Eye (tissue), 1 donor: ENCODE measurements at regions not wholly inside any gene's neighbourhood (a gene's known extent, or its start where the extent isn't known, plus 50 kb on each side); places are given as distances from the start of the nearest gene placed in this dataset.
"Not testable (repeated sequence)": the region's sequence is repeated elsewhere in the genome, so short reads cannot be mapped to it uniquely, and the experiment has no call there.

ENCODE experiments used
- DNase-seq: peaks from one replicate; pipeline ENCODE4 v3.0.0-alpha.2; 2015

- no peak for DNase-seq
These were observed 718.7 kb upstream of the SGO1 start for GRCh38 chr3:20904671-20905070.

GRCh38 chr3:20898962-20899361, 713.0 kb upstream of the SGO1 start:
- DNase-seq: no peak

- DNase-seq: no peak
These were observed 704.1 kb upstream of the SGO1 start for GRCh38 chr3:20890111-20890519.

GRCh38 chr3:20878691-20879090, 692.7 kb upstream of the SGO1 start:
- no peak for DNase-seq

GRCh38 chr3:20873235-20873634, 687.2 kb upstream of the SGO1 start:
- no peak for DNase-seq

- no peak for DNase-seq
These were observed 684.3 kb upstream of the SGO1 start for GRCh38 chr3:20870106-20870899.

- no peak for DNase-seq
These were observed 679.8 kb upstream of the SGO1 start for GRCh38 chr3:20865803-20866202.

- no peak for DNase-seq
These were observed 675.4 kb upstream of the SGO1 start for GRCh38 chr3:20861454-20861853.

- no peak for DNase-seq
These were observed 671.6 kb upstream of the SGO1 start for GRCh38 chr3:20857636-20858035.

GRCh38 chr3:20853890-20854289, 667.9 kb upstream of the SGO1 start:
- DNase-seq: no peak

- no peak for DNase-seq
These were observed 666.7 kb upstream of the SGO1 start for GRCh38 chr3:20852712-20853111.

- no peak for DNase-seq
These were observed 664.0 kb upstream of the SGO1 start for GRCh38 chr3:20849975-20850374.

GRCh38 chr3:20846832-20847231, 660.8 kb upstream of the SGO1 start:
- DNase-seq: no peak

- no peak for DNase-seq
These were observed 660.1 kb upstream of the SGO1 start for GRCh38 chr3:20846066-20846465.

GRCh38 chr3:20844851-20845250, 658.8 kb upstream of the SGO1 start:
- no peak for DNase-seq

GRCh38 chr3:20842594-20843436, 656.8 kb upstream of the SGO1 start:
- DNase-seq: no peak

GRCh38 chr3:20842002-20842401, 656.0 kb upstream of the SGO1 start:
- no peak for DNase-seq

GRCh38 chr3:20837676-20838302, 651.8 kb upstream of the SGO1 start:
- no peak for DNase-seq

- DNase-seq: no peak
These were observed 650.8 kb upstream of the SGO1 start for GRCh38 chr3:20836801-20837200.

- no peak for DNase-seq
These were observed 647.0 kb upstream of the SGO1 start for GRCh38 chr3:20832963-20833362.

- no peak for DNase-seq
These were observed 636.2 kb upstream of the SGO1 start for GRCh38 chr3:20822251-20822650.

GRCh38 chr3:20820872-20821271, 634.9 kb upstream of the SGO1 start:
- DNase-seq: not testable (repeated sequence)

- DNase-seq: no peak
These were observed 625.6 kb upstream of the SGO1 start for GRCh38 chr3:20811631-20812030.

- DNase-seq: no peak
These were observed 625.0 kb upstream of the SGO1 start for GRCh38 chr3:20811006-20811405.
